NOMO-1 (cell line): ENCODE measurements at regions not wholly inside any gene's neighbourhood (a gene's known extent, or its start where the extent isn't known, plus 50 kb on each side); places are given as distances from the start of the nearest gene placed in this dataset.

Experiments used
- DNase-seq, 2 experiments: peaks; one replicate each; lab custom pipeline; 2025; ENCODE audit not compliant: unreplicated experiment in 2 of 2; lab: John Stamatoyannopoulos, UW

- no peak for DNase-seq
Measured at GRCh38 chr1:103259982-103260381, 151.7 kb upstream of the COL11A1 start.

- DNase-seq = no peak
Measured at GRCh38 chr1:103256490-103256889, 148.2 kb upstream of the COL11A1 start.

- no peak for DNase-seq
Measured at GRCh38 chr1:103254691-103255090, 146.4 kb upstream of the COL11A1 start.

- DNase-seq = no peak
Measured at GRCh38 chr1:103250441-103250861, 142.1 kb upstream of the COL11A1 start.

GRCh38 chr1:103248417-103249102 lies 140.2 kb upstream of the COL11A1 start:
- DNase-seq = no peak

GRCh38 chr1:103247517-103247916 lies 139.2 kb upstream of the COL11A1 start:
- no peak for DNase-seq

GRCh38 chr1:103243481-103243880 lies 135.2 kb upstream of the COL11A1 start:
- DNase-seq = no peak

- DNase-seq = no peak
Measured at GRCh38 chr1:103239034-103239433, 130.7 kb upstream of the COL11A1 start.

- DNase-seq = no peak
Measured at GRCh38 chr1:103230061-103230460, 121.7 kb upstream of the COL11A1 start.

GRCh38 chr1:103220631-103221041 lies 112.3 kb upstream of the COL11A1 start:
- no peak for DNase-seq

- DNase-seq = peak in 1 of 2 experiments; percentile 5
Measured at GRCh38 chr1:103218821-103219220, 110.5 kb upstream of the COL11A1 start.

- DNase-seq = no peak
Measured at GRCh38 chr1:103218369-103218768, 110.0 kb upstream of the COL11A1 start.

- DNase-seq = no peak
Measured at GRCh38 chr1:103211073-103211472, 102.8 kb upstream of the COL11A1 start.

GRCh38 chr1:103208844-103209243 lies 100.5 kb upstream of the COL11A1 start:
- DNase-seq = no peak

- DNase-seq = no peak
Measured at GRCh38 chr1:103199001-103199400, 90.7 kb upstream of the COL11A1 start.

- no peak for DNase-seq
Measured at GRCh38 chr1:103198076-103198475, 89.8 kb upstream of the COL11A1 start.

GRCh38 chr1:103197216-103197615 lies 88.9 kb upstream of the COL11A1 start:
- no peak for DNase-seq

- no peak for DNase-seq
Measured at GRCh38 chr1:103194984-103195383, 86.7 kb upstream of the COL11A1 start.

- no peak for DNase-seq
Measured at GRCh38 chr1:103194060-103194459, 85.7 kb upstream of the COL11A1 start.

- no peak for DNase-seq
Measured at GRCh38 chr1:103191327-103191726, 83.0 kb upstream of the COL11A1 start.

GRCh38 chr1:103190766-103191165 lies 82.4 kb upstream of the COL11A1 start:
- DNase-seq = no peak

- DNase-seq = no peak
Measured at GRCh38 chr1:103187673-103188072, 79.4 kb upstream of the COL11A1 start.

- DNase-seq = no peak
Measured at GRCh38 chr1:103180660-103181059, 72.3 kb upstream of the COL11A1 start.
